IPS DF 4.7 (cell line): ENCODE measurements at regions not wholly inside any gene's neighbourhood (a gene's known extent, or its start where the extent isn't known, plus 50 kb on each side); places are given as distances from the start of the nearest gene placed in this dataset.

Source experiments
- DNase-seq: peaks from one replicate; pipeline ENCODE4 v3.0.0-alpha.2; 2013; ENCODE audit warnings: low spot score; ENCODE audit errors: extremely low read depth

GRCh38 chr7:106166651-106167342, 54.7 kb upstream of the SYPL1 start:
- no peak for DNase-seq

DNA sequence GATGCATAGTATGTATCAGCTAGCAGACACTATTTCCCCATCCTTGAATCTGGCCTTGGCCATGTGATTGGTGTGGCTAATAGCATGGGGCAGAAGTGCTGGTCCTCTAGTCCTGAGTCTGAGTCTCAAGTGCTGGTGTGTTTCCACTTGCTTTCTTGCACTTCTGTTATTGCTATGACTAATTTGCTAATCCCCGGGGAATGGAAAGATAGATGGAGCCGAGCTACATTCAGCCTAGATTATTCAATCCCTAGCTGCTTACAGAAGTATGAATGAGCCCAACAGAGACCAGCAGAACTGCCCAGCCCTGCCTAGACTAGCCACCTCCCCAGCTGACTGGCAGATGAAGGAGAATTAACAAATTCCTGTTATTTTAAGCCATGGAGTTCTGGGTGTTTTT, 53.2 kb upstream of the SYPL1 start:
- DNase-seq, result no peak

GRCh38 chr7:106163257-106163656, 51.1 kb upstream of the SYPL1 start:
- DNase-seq, result no peak
